ENCODE measurements at regions not wholly inside any gene's neighbourhood (a gene's known extent, or its start where the extent isn't known, plus 50 kb on each side); places are given as distances from the start of the nearest gene placed in this dataset.

- no peak overlapping the region for H3K4me3 ChIP-seq (ENCODE audit: low read depth, low read length)
Observed at GRCh38 chr10:52469970-52470705, 156.1 kb downstream of the DKK1 start.

DNA sequence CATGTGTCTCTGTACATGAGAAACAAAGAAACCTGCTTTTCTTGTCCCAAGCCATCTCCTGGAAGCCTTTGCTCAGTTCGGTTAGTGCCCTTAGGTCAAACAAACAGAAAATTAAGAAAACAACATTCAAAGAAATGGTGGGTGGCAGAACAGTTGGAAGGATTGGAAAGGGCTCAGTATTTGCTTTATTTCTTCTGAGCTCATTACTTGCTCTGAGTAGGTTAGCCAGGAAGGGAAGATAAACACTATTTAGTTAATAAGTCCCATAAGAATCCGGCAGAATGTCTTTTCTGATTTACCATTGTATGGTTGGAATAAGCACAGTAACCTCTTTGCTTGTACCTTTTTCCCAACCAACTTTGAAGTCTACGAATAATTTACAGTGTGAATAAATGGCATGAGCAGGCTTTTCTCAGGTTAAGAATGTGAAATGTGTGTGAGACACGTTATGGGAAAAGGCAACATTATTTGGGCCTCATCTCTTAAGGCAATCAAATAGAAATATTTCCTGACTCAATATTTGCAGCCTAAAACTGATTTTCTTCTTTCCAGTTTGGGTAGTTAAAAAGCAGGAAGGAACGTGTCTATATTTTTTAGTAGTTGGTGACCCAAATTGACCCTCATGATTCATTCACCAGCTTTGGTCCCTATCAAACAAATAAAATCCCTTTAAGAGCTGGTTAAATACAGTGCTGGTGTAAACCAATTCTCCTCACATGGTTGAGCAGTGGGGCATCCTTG is 158.5 kb downstream of the DKK1 start:
- Histone ChIP-seq H3K4me3 (ENCODE audit: low read depth, low read length) (no peak overlapping the region), H3K36me3 (ENCODE audit: control insufficient read depth, insufficient read depth, low read length) (no peaks in the 10 kb centered on the region), H3K27me3 (ENCODE audit: control insufficient read depth, insufficient read depth, low read length) (no peaks in the 10 kb centered on the region)
- TF ChIP-seq CTCF (IDR thresholded peaks at IDR 0.05; ENCODE audit: insufficient read depth, low read length, poor library complexity, severe bottlenecking): no peak
- no peak for DNase-seq (ENCODE audit: low read depth)

More at GRCh38 chr10:52469970-52470705, 156.1 kb downstream of the DKK1 start:
- no peak for DNase-seq (ENCODE audit: low read depth)
- Histone ChIP-seq H3K27me3 (ENCODE audit: control insufficient read depth, insufficient read depth, low read length) (no peaks in the 10 kb centered on the region), H3K36me3 (ENCODE audit: control insufficient read depth, insufficient read depth, low read length) (no peaks in the 10 kb centered on the region)
- no peak for TF ChIP-seq CTCF (IDR thresholded peaks at IDR 0.05; ENCODE audit: insufficient read depth, low read length, poor library complexity, severe bottlenecking)

DNA sequence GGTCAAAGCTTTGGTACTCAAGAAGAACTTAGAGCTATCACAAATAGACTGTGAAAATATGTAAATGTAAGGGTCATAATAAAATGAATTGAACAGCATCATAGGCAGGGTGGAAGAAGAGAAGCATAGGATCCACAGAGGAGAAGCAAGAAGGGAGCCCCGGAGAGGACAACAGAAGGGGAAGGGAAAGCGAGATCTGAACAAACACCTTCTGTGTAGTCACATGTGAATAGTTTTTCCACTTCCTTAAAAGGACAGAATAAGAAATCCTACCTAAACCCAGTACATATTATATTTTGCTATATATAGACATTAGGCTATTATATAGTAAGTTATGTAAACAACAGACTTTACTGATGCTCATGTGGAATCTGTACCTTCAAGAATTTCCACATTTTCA is 160.2 kb downstream of the DKK1 start:
- no peaks in the 10 kb centered on the region for H3K36me3 ChIP-seq (ENCODE audit: control insufficient read depth, insufficient read depth, low read length)
- H3K27me3 ChIP-seq (ENCODE audit: control insufficient read depth, insufficient read depth, low read length): no peaks in the 10 kb centered on the region
- H3K4me3 ChIP-seq (ENCODE audit: low read depth, low read length): no peak overlapping the region
- no peak for DNase-seq (ENCODE audit: low read depth)
- no peak for TF ChIP-seq CTCF (IDR thresholded peaks at IDR 0.05; ENCODE audit: insufficient read depth, low read length, poor library complexity, severe bottlenecking)

GRCh38 chr10:52477305-52477704 is 163.2 kb downstream of the DKK1 start:
- no peak for DNase-seq (ENCODE audit: low read depth)
- no peak overlapping the region for H3K4me3 ChIP-seq (ENCODE audit: low read depth, low read length)
- H3K36me3 ChIP-seq (ENCODE audit: control insufficient read depth, insufficient read depth, low read length): no peaks in the 10 kb centered on the region
- no peak for TF ChIP-seq CTCF (IDR thresholded peaks at IDR 0.05; ENCODE audit: insufficient read depth, low read length, poor library complexity, severe bottlenecking)
- H3K27me3 ChIP-seq (ENCODE audit: control insufficient read depth, insufficient read depth, low read length): no peaks in the 10 kb centered on the region

- no peaks in the 10 kb centered on the region for H3K27me3 ChIP-seq (ENCODE audit: control insufficient read depth, insufficient read depth, low read length)
- no peaks in the 10 kb centered on the region for H3K36me3 ChIP-seq (ENCODE audit: control insufficient read depth, insufficient read depth, low read length)
- no peak for DNase-seq (ENCODE audit: low read depth)
- TF ChIP-seq CTCF (IDR thresholded peaks at IDR 0.05; ENCODE audit: insufficient read depth, low read length, poor library complexity, severe bottlenecking): no peak
- no peak overlapping the region for H3K4me3 ChIP-seq (ENCODE audit: low read depth, low read length)
Observed at GRCh38 chr10:52479567-52479966, 165.5 kb downstream of the DKK1 start.
